Germinal center (tissue), 1 donor: ENCODE measurements at regions not wholly inside any gene's neighbourhood (a gene's known extent, or its start where the extent isn't known, plus 50 kb on each side); places are given as distances from the start of the nearest gene placed in this dataset.

Experiments used
- DNase-seq: peaks from one replicate; pipeline ENCODE4 v3.0.0; 2012; ENCODE audit warnings: mixed read lengths, low spot score

- DNase-seq = no peak
Measured at GRCh38 chr5:68534131-68534940, 318.8 kb downstream of the PIK3R1 start.

GRCh38 chr5:68534956-68535520, 319.5 kb downstream of the PIK3R1 start:
- DNase-seq = no peak

GRCh38 chr5:68538814-68539420, 323.4 kb downstream of the PIK3R1 start:
- DNase-seq = no peak

- DNase-seq = no peak
Measured at GRCh38 chr5:68540798-68541590, 325.4 kb downstream of the PIK3R1 start.

GRCh38 chr5:68542207-68542606, 326.7 kb downstream of the PIK3R1 start:
- no peak for DNase-seq

GRCh38 chr5:68543212-68543611, 327.7 kb downstream of the PIK3R1 start:
- peak; percentile 22 for DNase-seq

GRCh38 chr5:68544091-68544647, 328.6 kb downstream of the PIK3R1 start:
- no peak for DNase-seq

GRCh38 chr5:68544648-68545552, 329.3 kb downstream of the PIK3R1 start:
- DNase-seq = no peak

GRCh38 chr5:68545636-68546295, 330.2 kb downstream of the PIK3R1 start:
- DNase-seq = no peak

- DNase-seq = no peak
Measured at GRCh38 chr5:68547056-68547455, 331.5 kb downstream of the PIK3R1 start.

- DNase-seq = no peak
Measured at GRCh38 chr5:68547622-68548021, 332.1 kb downstream of the PIK3R1 start.

- no peak for DNase-seq
Measured at GRCh38 chr5:68548959-68549676, 333.6 kb downstream of the PIK3R1 start.

GRCh38 chr5:68550015-68550414, 334.5 kb downstream of the PIK3R1 start:
- DNase-seq = no peak

GRCh38 chr5:68551436-68551835, 335.9 kb downstream of the PIK3R1 start:
- DNase-seq = no peak

- DNase-seq = no peak
Measured at GRCh38 chr5:68554571-68555279, 339.2 kb downstream of the PIK3R1 start.

GRCh38 chr5:68555907-68556681, 340.5 kb downstream of the PIK3R1 start:
- DNase-seq = no peak

GRCh38 chr5:68557162-68557936, 341.8 kb downstream of the PIK3R1 start:
- DNase-seq = no peak

GRCh38 chr5:68562308-68562707, 346.8 kb downstream of the PIK3R1 start:
- DNase-seq = no peak
